Sigmoid colon (tissue), 6 donors: ENCODE measurements at regions not wholly inside any gene's neighbourhood (a gene's known extent, or its start where the extent isn't known, plus 50 kb on each side); places are given as distances from the start of the nearest gene placed in this dataset.

Source experiments
- DNase-seq: peaks from one replicate; pipeline ENCODE4 v3.0.0-alpha.2; 2019
- H3K27ac ChIP-seq, 4 donors: fragments of 200-600 bp; sonication (generic); one replicate each; pipeline ENCODE4 v1.5.1; 2016 to 2019; ENCODE audit warnings: mild to moderate bottlenecking in 1 of 4
- H3K27me3 ChIP-seq, 3 donors: fragments of 200-600 bp; sonication (generic); one replicate each; pipeline ENCODE4 v1.5.1; 2019; ENCODE audit warnings: mild to moderate bottlenecking in 1 of 3
- H3K36me3 ChIP-seq, 4 donors: fragments of 200-600 bp; sonication (generic); one replicate each; pipeline ENCODE4 v1.5.1; 2016 to 2019
- H3K4me1 ChIP-seq, 4 donors: fragments of 200-600 bp; sonication (generic); one replicate each; pipeline ENCODE4 v1.5.1; 2017 to 2019
- H3K4me3 ChIP-seq, 4 donors: fragments of 200-600 bp; sonication (generic); one replicate each; pipeline ENCODE4 v1.5.1; 2017 to 2019; ENCODE audit warnings: mild to moderate bottlenecking in 2 of 4, moderate library complexity in 1 of 4
- H3K9me3 ChIP-seq, 4 donors: fragments of 200-600 bp in 3 of 4; sonication (generic) in 3 of 4; one replicate each; pipeline versions ENCODE4 v1.5.1 to v1.6.1; 2013 to 2019
- CTCF ChIP-seq, 4 experiments: fragments of 450-650 bp in 3 of 4; fragments of 200-600 bp in 1 of 4; IDR thresholded peaks; one replicate each; pipeline ENCODE4 v1.5.1; 2016 to 2019; ENCODE audit warnings: antibody characterized with exemption in 4 of 4, mild to moderate bottlenecking in 3 of 4, moderate library complexity in 2 of 4
- EP300 ChIP-seq, 4 donors: sonication (generic); formaldehyde crosslinking; IDR thresholded peaks; one replicate each; pipeline ENCODE4 v1.6.1; 2017; ENCODE audit warnings: antibody characterized with exemption in 4 of 4
- POLR2A ChIP-seq, 2 donors: fragments of 450-650 bp; IDR thresholded peaks; one replicate each; pipeline ENCODE4 v1.6.1; 2016; ENCODE audit warnings: antibody characterized with exemption in 2 of 2, mild to moderate bottlenecking in 2 of 2, moderate library complexity in 2 of 2
- POLR2AphosphoS5 ChIP-seq, 4 donors: sonication (generic); formaldehyde crosslinking; IDR thresholded peaks; one replicate each; pipeline ENCODE4 v1.6.1; 2017; ENCODE audit warnings: antibody characterized with exemption in 4 of 4
- WGBS, 2 donors: extraction: QIAGEN DNeasy Blood & Tissue Kit; methylation state at CpG; one replicate each; pipeline ENCODE4 v1.1.7; 2013; 5-methylcytosine and 5-hydroxymethylcytosine counted together
- intact Hi-C: fragments of 100-400 bp; cut with DNase I; formaldehyde crosslinking; loops from one replicate; pipeline ENCODE4 v1.15.1; 2023
- donor health status: healthy with polysubstance abuse.
- donor health status: healthy.

GRCh38 chr4:32778025-32778424, 2057.9 kb downstream of the PCDH7 start:
- no peak for DNase-seq
- no peak for TF ChIP-seq POLR2AphosphoS5 (IDR thresholded peaks at IDR 0.05)
- no peak for TF ChIP-seq POLR2A (IDR thresholded peaks at IDR 0.05)
- no peak for TF ChIP-seq CTCF (IDR thresholded peaks at IDR 0.05)
- Histone ChIP-seq H3K27me3 (no peaks in the 10 kb centered on the region), H3K9me3 (no peaks in the 10 kb centered on the region), H3K27ac (no peak overlapping the region), H3K4me3 (no peak overlapping the region), H3K4me1 (no peaks in the 10 kb centered on the region), H3K36me3 (no peaks in the 10 kb centered on the region)
- WGBS, 2 donors: 94 to 98% methylated on average over 1 of the region's 1 CpG
- intact Hi-C loops: no loop called here

GRCh38 chr4:32778938-32779337, 2058.8 kb downstream of the PCDH7 start:
- Histone ChIP-seq H3K4me3 (no peak overlapping the region), H3K27ac (no peak overlapping the region), H3K4me1 (no peaks in the 10 kb centered on the region), H3K36me3 (no peaks in the 10 kb centered on the region), H3K9me3 (no peaks in the 10 kb centered on the region), H3K27me3 (no peaks in the 10 kb centered on the region)
- WGBS, 2 donors: 79 to 83% methylated on average over 1 of the region's 1 CpG
- DNase-seq: no peak
- intact Hi-C loops: no loop called here
- no peak for TF ChIP-seq EP300 (IDR thresholded peaks at IDR 0.05)
- TF ChIP-seq POLR2A (IDR thresholded peaks at IDR 0.05): no peak
- no peak for TF ChIP-seq CTCF (IDR thresholded peaks at IDR 0.05)
- TF ChIP-seq POLR2AphosphoS5 (IDR thresholded peaks at IDR 0.05): no peak

GRCh38 chr4:32789026-32789608, 2068.9 kb downstream of the PCDH7 start:
- TF ChIP-seq CTCF (IDR thresholded peaks at IDR 0.05) (no peak), POLR2AphosphoS5 (IDR thresholded peaks at IDR 0.05) (no peak), EP300 (IDR thresholded peaks at IDR 0.05) (no peak), POLR2A (IDR thresholded peaks at IDR 0.05) (no peak)
- no peak overlapping the region for H3K4me3 ChIP-seq
- intact Hi-C loops: no loop called here
- H3K36me3 ChIP-seq: no peaks in the 10 kb centered on the region
- no peak overlapping the region for H3K27ac ChIP-seq
- no peaks in the 10 kb centered on the region for H3K4me1 ChIP-seq
- DNase-seq: no peak
- H3K9me3 ChIP-seq: no peaks in the 10 kb centered on the region
- no peaks in the 10 kb centered on the region for H3K27me3 ChIP-seq

GRCh38 chr4:32790803-32791202, 2070.6 kb downstream of the PCDH7 start:
- DNase-seq: no peak
- Histone ChIP-seq H3K27me3 (no peaks in the 10 kb centered on the region), H3K4me3 (no peak overlapping the region), H3K36me3 (no peaks in the 10 kb centered on the region), H3K27ac (no peak overlapping the region), H3K9me3 (no peaks in the 10 kb centered on the region), H3K4me1 (no peaks in the 10 kb centered on the region)
- intact Hi-C loops: no loop called here
- 34 to 62% methylated on average over 1 of the region's 1 CpG for WGBS, 2 donors
- TF ChIP-seq POLR2AphosphoS5 (IDR thresholded peaks at IDR 0.05) (no peak), EP300 (IDR thresholded peaks at IDR 0.05) (no peak), CTCF (IDR thresholded peaks at IDR 0.05) (no peak), POLR2A (IDR thresholded peaks at IDR 0.05) (no peak)

GRCh38 chr4:32798471-32799159, 2078.4 kb downstream of the PCDH7 start:
- intact Hi-C loops: no loop called here
- Histone ChIP-seq H3K27ac (no peak overlapping the region), H3K36me3 (no peaks in the 10 kb centered on the region), H3K9me3 (no peaks in the 10 kb centered on the region), H3K4me1 (no peaks in the 10 kb centered on the region), H3K4me3 (no peak overlapping the region), H3K27me3 (no peaks in the 10 kb centered on the region)
- no peak for DNase-seq
- TF ChIP-seq POLR2A (IDR thresholded peaks at IDR 0.05): no peak
- no peak for TF ChIP-seq EP300 (IDR thresholded peaks at IDR 0.05)
- no peak for TF ChIP-seq CTCF (IDR thresholded peaks at IDR 0.05)
- no peak for TF ChIP-seq POLR2AphosphoS5 (IDR thresholded peaks at IDR 0.05)
- WGBS, 2 donors: 78 to 83% methylated on average over 9 of the region's 9 CpGs
